Spleen (tissue), 11 donors: ENCODE measurements at regions not wholly inside any gene's neighbourhood (a gene's known extent, or its start where the extent isn't known, plus 50 kb on each side); places are given as distances from the start of the nearest gene placed in this dataset.

Experiments used
- DNase-seq: peaks from one replicate; pipeline ENCODE4 v3.0.0-alpha.2; 2020
- H3K27ac ChIP-seq, 8 donors: fragments of 200-600 bp; sonication (generic) in 7 of 8; 1 replicate in 4 of 8; 2 replicates in 4 of 8; pipeline versions ENCODE4 v1.5.0 to v1.8.0; 2016 to 2021; ENCODE audit warnings: inconsistent platforms in 4 of 8, mild to moderate bottlenecking in 4 of 8, moderate library complexity in 1 of 8
- H3K27me3 ChIP-seq, 7 donors: fragments of 200-600 bp; sonication (generic) in 6 of 7; replicated peaks in 1 of 7; 1 replicate in 4 of 7; 2 replicates in 3 of 7; pipeline versions ENCODE4 v1.5.0 to v1.8.0; 2016 to 2021; ENCODE audit warnings: inconsistent platforms in 3 of 7, mild to moderate bottlenecking in 1 of 7
- H3K36me3 ChIP-seq, 6 donors: fragments of 200-600 bp; sonication (generic) in 5 of 6; 1 replicate in 4 of 6; 2 replicates in 2 of 6; pipeline versions ENCODE4 v1.5.0 to v1.8.0; 2016 to 2021; ENCODE audit warnings: inconsistent platforms in 2 of 6
- H3K4me1 ChIP-seq, 6 donors: fragments of 200-600 bp; sonication (generic) in 5 of 6; 1 replicate in 3 of 6; 2 replicates in 3 of 6; pipeline versions ENCODE4 v1.5.0 to v1.8.0; 2016 to 2021; ENCODE audit warnings: inconsistent platforms in 3 of 6
- H3K4me3 ChIP-seq, 8 donors: fragments of 200-600 bp; sonication (generic) in 7 of 8; 1 replicate in 4 of 8; 2 replicates in 4 of 8; pipeline versions ENCODE4 v1.5.0 to v1.8.0; 2016 to 2021; ENCODE audit warnings: inconsistent platforms in 4 of 8, mild to moderate bottlenecking in 4 of 8, moderate library complexity in 2 of 8
- H3K9me3 ChIP-seq, 8 donors: fragments of 200-600 bp; sonication (generic) in 7 of 8; 1 replicate in 4 of 8; 2 replicates in 4 of 8; pipeline versions ENCODE4 v1.5.0 to v1.8.0; 2016 to 2021; ENCODE audit warnings: inconsistent platforms in 4 of 8
- POLR2A ChIP-seq, 3 donors: fragments of 450-650 bp; IDR thresholded peaks; one replicate each; pipeline ENCODE4 v1.5.1; 2017; ENCODE audit warnings: antibody characterized with exemption in 3 of 3, mild to moderate bottlenecking in 1 of 3
- POLR2AphosphoS5 ChIP-seq, 3 donors: sonication (generic); formaldehyde crosslinking; IDR thresholded peaks; one replicate each; pipeline ENCODE4 v1.5.1; 2017; ENCODE audit warnings: antibody characterized with exemption in 3 of 3
- WGBS, 5 donors: extraction: QIAGEN DNeasy Blood & Tissue Kit in 3 of 5; methylation state at CpG; one replicate each; pipeline versions ENCODE4 v1.1.5 to v1.1.7; 2013 to 2018; 5-methylcytosine and 5-hydroxymethylcytosine counted together
- intact Hi-C: fragments of 100-400 bp; cut with DNase I; formaldehyde crosslinking; loops from one replicate; pipeline ENCODE4 v1.15.0; 2023; ENCODE audit warnings: low total_unique reads
- TF ChIP-seq, protein P1 (sequence below), 11 experiments: fragments of 200-600 bp in 7 of 11; fragments of 450-650 bp in 4 of 11; sonication (generic) in 4 of 11; IDR thresholded peaks in 8 of 11; conservative IDR thresholded peaks in 3 of 11; 1 replicate in 7 of 11; 2 replicates in 4 of 11; pipeline versions ENCODE4 v1.4.0 to v1.8.0; 2016 to 2021; ENCODE audit warnings: antibody characterized with exemption in 11 of 11, inconsistent platforms in 4 of 11, mild to moderate bottlenecking in 1 of 11
- donor health status: healthy with polysubstance abuse.
- donor health status: DM: no; HTN: no; CAD: no; lungs with moderate emphysema.
- donor health status: DM: no; HTN: no; CAD: no.
- donor health status: Bipolar disorder and iron deficiency.
- donor health status: healthy.
- donor health status: DM: no; HTN: no; CAD: no.
- donor health status: DM: yes; HTN: yes; CAD: no.

DNA sequence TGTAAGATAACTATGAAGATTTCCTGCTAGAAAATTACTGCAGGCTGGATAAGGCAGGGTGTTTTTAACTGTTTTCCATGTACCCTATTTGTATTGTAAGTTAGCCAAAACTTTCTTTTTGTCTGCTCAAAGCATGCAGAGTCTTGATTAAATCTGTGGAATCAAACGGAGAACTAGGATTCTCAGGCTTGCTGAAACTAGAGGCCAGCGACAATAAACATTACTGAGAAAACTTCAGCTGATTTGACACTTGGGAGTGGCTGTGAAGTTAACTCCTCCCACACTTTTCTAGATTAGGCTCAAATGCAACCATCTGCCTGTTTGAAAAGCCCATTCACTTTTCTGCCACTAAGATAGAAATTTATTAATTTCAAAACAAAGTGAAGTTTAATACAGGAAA lies 153.2 kb upstream of the FRMD4B start:
- DNase-seq, result no peak
- peaks cover 0 to 48% (median 23%) of the 10 kb centered on the region in 6 donors for H3K4me1 ChIP-seq
- no peak overlapping the region for H3K27ac ChIP-seq
- peaks cover 0 to 34% (median 13%) of the 10 kb centered on the region in 7 donors for H3K27me3 ChIP-seq
- intact Hi-C loops, result no loop called here
- no peaks in the 10 kb centered on the region for H3K36me3 ChIP-seq
- H3K4me3 ChIP-seq, result no peak overlapping the region
- TF ChIP-seq POLR2AphosphoS5 (IDR thresholded peaks at IDR 0.05) (no peak), POLR2A (IDR thresholded peaks at IDR 0.05) (no peak)
- TF ChIP-seq, protein P1, sequence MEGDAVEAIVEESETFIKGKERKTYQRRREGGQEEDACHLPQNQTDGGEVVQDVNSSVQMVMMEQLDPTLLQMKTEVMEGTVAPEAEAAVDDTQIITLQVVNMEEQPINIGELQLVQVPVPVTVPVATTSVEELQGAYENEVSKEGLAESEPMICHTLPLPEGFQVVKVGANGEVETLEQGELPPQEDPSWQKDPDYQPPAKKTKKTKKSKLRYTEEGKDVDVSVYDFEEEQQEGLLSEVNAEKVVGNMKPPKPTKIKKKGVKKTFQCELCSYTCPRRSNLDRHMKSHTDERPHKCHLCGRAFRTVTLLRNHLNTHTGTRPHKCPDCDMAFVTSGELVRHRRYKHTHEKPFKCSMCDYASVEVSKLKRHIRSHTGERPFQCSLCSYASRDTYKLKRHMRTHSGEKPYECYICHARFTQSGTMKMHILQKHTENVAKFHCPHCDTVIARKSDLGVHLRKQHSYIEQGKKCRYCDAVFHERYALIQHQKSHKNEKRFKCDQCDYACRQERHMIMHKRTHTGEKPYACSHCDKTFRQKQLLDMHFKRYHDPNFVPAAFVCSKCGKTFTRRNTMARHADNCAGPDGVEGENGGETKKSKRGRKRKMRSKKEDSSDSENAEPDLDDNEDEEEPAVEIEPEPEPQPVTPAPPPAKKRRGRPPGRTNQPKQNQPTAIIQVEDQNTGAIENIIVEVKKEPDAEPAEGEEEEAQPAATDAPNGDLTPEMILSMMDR (IDR thresholded peaks at IDR 0.05 in 8 of 11, conservative IDR thresholded peaks at IDR 0.05 in 3 of 11), result no peak
- H3K9me3 ChIP-seq, result no peaks in the 10 kb centered on the region
- 34 to 63% (median 51%) methylated on average over 2 of the region's 2 CpGs for WGBS, 5 donors

DNA sequence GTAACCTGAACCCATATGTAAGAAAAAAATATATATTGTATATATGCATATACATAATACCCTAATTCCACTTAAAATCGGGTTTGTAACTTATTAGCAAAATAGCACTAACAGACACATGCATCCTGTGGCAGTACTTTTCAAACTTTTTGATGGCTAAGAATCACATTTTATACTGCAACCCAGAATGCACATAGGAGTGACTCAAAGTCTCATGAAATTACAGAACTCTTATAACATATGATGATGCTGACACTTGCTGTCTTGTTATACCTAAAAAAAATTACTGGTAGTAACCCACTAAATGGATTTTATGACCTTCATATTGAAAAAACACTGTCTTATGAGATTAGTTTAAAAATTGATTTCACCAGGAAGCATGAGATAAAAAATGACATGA lies 152.4 kb upstream of the FRMD4B start:
- Histone ChIP-seq H3K36me3 (no peaks in the 10 kb centered on the region), H3K9me3 (no peaks in the 10 kb centered on the region), H3K4me3 (no peak overlapping the region), H3K4me1 (peaks cover 0 to 43% (median 22%) of the 10 kb centered on the region in 6 donors), H3K27ac (no peak overlapping the region), H3K27me3 (peaks cover 0 to 34% (median 13%) of the 10 kb centered on the region in 7 donors)
- 68 to 75% (median 73%) methylated on average over 1 of the region's 1 CpG for WGBS, 5 donors
- intact Hi-C loops, result no loop called here
- DNase-seq, result no peak
- TF ChIP-seq POLR2A (IDR thresholded peaks at IDR 0.05) (no peak), POLR2AphosphoS5 (IDR thresholded peaks at IDR 0.05) (no peak)
- TF ChIP-seq, protein P1 (IDR thresholded peaks at IDR 0.05 in 8 of 11, conservative IDR thresholded peaks at IDR 0.05 in 3 of 11), result no peak

DNA sequence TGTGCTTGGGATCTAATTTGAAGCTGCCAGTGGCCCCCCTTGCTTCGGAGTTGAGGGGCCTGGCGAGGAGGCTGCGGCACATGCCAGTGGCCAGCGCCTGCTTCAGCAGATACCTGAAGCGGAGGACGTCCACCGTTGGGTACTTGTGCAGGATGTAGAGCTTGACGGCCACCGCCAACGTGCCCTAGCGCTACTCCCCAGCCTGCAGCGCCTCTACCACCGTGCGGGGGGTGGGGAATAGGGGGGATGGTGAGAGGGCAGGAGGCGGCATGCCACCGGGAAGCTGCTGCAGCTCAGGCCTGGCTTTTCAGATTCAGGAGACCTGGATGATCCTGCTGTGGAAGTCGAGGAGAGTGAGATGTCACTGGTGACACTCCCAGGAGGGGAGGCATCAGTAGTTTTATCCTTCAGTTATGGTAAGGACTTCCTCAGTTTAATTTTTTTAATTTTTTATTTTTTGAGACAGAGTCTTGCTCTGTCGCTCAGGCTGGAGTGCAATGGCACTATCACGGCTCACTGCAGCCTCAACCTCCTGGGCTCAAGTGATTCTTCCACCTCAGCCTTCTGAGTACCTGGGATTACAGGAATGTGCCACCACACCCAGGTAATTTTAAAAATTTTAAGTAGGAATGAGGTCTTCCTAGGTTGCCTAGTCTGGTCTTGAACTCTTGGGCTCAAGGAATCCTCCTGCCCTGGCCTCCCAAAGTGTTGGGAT lies 150.6 kb upstream of the FRMD4B start:
- Histone ChIP-seq H3K9me3 (no peaks in the 10 kb centered on the region), H3K4me1 (peaks cover 0 to 25% (median 10%) of the 10 kb centered on the region in 6 donors), H3K27me3 (peaks cover 0 to 17% (median 0%) of the 10 kb centered on the region in 7 donors), H3K36me3 (no peaks in the 10 kb centered on the region), H3K27ac (no peak overlapping the region), H3K4me3 (no peak overlapping the region)
- 86 to 92% (median 90%) methylated on average over 13 to 19 of the region's 19 CpGs for WGBS, 5 donors
- no peak for DNase-seq
- no peak for TF ChIP-seq POLR2A (IDR thresholded peaks at IDR 0.05)
- TF ChIP-seq, protein P1 (IDR thresholded peaks at IDR 0.05 in 8 of 11, conservative IDR thresholded peaks at IDR 0.05 in 3 of 11), result no peak
- intact Hi-C loops, result no loop called here

DNA sequence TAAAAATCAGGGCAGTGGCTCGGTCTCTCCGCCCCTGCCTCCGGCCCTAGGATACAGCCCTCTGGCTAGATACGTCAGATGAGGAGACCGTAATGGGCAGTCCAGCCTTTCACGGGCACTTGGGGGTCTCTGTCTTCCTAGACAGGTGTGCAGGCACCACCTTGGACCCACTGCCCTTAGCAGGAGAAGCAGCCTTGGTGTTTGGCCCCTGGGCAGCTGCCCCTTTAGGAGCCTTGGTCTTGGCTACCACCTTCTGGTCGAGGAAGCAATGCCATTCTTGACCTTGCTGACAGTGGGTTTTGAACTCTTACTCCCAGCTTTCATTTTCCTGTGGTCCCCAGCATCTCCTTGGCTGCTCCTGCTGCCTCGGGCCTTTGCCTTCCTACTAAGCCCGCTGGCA lies 149.7 kb upstream of the FRMD4B start:
- intact Hi-C loops, result no loop called here
- no peak for DNase-seq
- peaks cover 0 to 19% (median 4%) of the 10 kb centered on the region in 6 donors for H3K4me1 ChIP-seq

More for the DNA sequence above, 149.7 kb upstream of the FRMD4B start:
- Histone ChIP-seq H3K27me3 (peaks cover 0 to 8% (median 0%) of the 10 kb centered on the region in 7 donors), H3K4me3 (no peak overlapping the region), H3K36me3 (no peaks in the 10 kb centered on the region), H3K27ac (no peak overlapping the region), H3K9me3 (no peaks in the 10 kb centered on the region)
- WGBS, 5 donors, result 80 to 94% (median 86%) methylated on average over 8 to 9 of the region's 9 CpGs
- TF ChIP-seq, protein P1 (IDR thresholded peaks at IDR 0.05 in 8 of 11, conservative IDR thresholded peaks at IDR 0.05 in 3 of 11), result no peak
- TF ChIP-seq POLR2A (IDR thresholded peaks at IDR 0.05) (no peak), POLR2AphosphoS5 (IDR thresholded peaks at IDR 0.05) (no peak)
